OCI-LY7 (cell line): ENCODE measurements at regions not wholly inside any gene's neighbourhood (a gene's known extent, or its start where the extent isn't known, plus 50 kb on each side); places are given as distances from the start of the nearest gene placed in this dataset.

ENCODE experiments used
- BruUV-seq: library from RNA; stranded (reverse); fragments of 400-500 nt; replicated peaks from 2 replicates; lab custom pipeline; 2021; lab: Mats Ljungman, UMichigan
- CTCF ChIA-PET: fragments of 300-600 bp; sonication (Branson Sonifier 250); formaldehyde crosslinking; loops from one replicate; lab custom pipeline; 2022; ENCODE audit warnings: antibody characterized with exemption; ENCODE audit not compliant: unreplicated experiment; lab: Charles Lee
- POLR2A ChIA-PET: fragments of 300-600 bp; sonication (Branson Sonifier 250); formaldehyde crosslinking; loops from one replicate; lab custom pipeline; 2022; ENCODE audit warnings: antibody characterized with exemption; lab: Charles Lee
- DNase-seq: peaks from one replicate; pipeline ENCODE4 v3.0.0-alpha.2; 2015; ENCODE audit warnings: low spot score
- H2AFZ ChIP-seq: fragments of 200-600 bp; sonication (generic), shearing (Covaris generic); 2 replicates; pipeline ENCODE4 v1.6.1; 2014; ENCODE audit warnings: mild to moderate bottlenecking, antibody characterized with exemption, low read length, moderate library complexity
- H3K27ac ChIP-seq: fragments of 200-600 bp; sonication (generic); 2 replicates; pipeline ENCODE4 v1.5.1; 2014; ENCODE audit warnings: mixed run types, low read depth, mild to moderate bottlenecking, moderate library complexity, low read length, inconsistent platforms; ENCODE audit not compliant: poor library complexity, severe bottlenecking
- H3K36me3 ChIP-seq: fragments of 200-600 bp; sonication (generic); 2 replicates; pipeline ENCODE4 v1.6.1; 2014; ENCODE audit warnings: mild to moderate bottlenecking, antibody characterized with exemption, low read length, moderate library complexity, mixed read lengths; ENCODE audit not compliant: insufficient read depth
- H3K4me1 ChIP-seq: fragments of 200-600 bp; sonication (generic); 2 replicates; pipeline ENCODE4 v1.5.1; 2014; ENCODE audit warnings: mild to moderate bottlenecking, low read length; ENCODE audit not compliant: insufficient read depth, poor library complexity, severe bottlenecking
- H3K4me2 ChIP-seq: fragments of 200-600 bp; sonication (generic); 2 replicates; pipeline ENCODE4 v1.6.1; 2014; ENCODE audit warnings: mild to moderate bottlenecking, low read length
- H3K4me3 ChIP-seq: fragments of 200-600 bp; sonication (generic); 2 replicates; pipeline ENCODE4 v1.5.1; 2014; ENCODE audit warnings: mild to moderate bottlenecking, low read depth, low read length; ENCODE audit not compliant: poor library complexity, severe bottlenecking
- H3K79me2 ChIP-seq: fragments of 200-600 bp; sonication (generic); 2 replicates; pipeline ENCODE4 v1.6.1; 2016; ENCODE audit warnings: low read depth, mild to moderate bottlenecking, low read length, moderate library complexity, mixed read lengths; ENCODE audit not compliant: insufficient read depth
- H3K9me2 ChIP-seq: fragments of 200-600 bp; sonication (generic); 2 replicates; pipeline ENCODE4 v1.6.1; 2016; ENCODE audit warnings: mild to moderate bottlenecking, low read length, mixed read lengths; ENCODE audit not compliant: insufficient read depth
- H3K9me3 ChIP-seq: fragments of 200-600 bp; sonication (generic); 2 replicates; pipeline ENCODE4 v1.6.1; 2014; ENCODE audit warnings: mild to moderate bottlenecking, mixed run types, low read length, mixed read lengths
- H4K20me1 ChIP-seq: fragments of 200-600 bp; sonication (generic); 2 replicates; pipeline ENCODE4 v1.6.1; 2014; ENCODE audit warnings: mild to moderate bottlenecking, antibody characterized with exemption, low read length, moderate library complexity, mixed read lengths; ENCODE audit not compliant: insufficient read depth
- EZH2phosphoT487 ChIP-seq: fragments of 200-600 bp; sonication (generic); IDR thresholded peaks from 2 replicates; pipeline ENCODE4 v1.6.1; 2018; ENCODE audit warnings: low read depth, borderline replicate concordance, mild to moderate bottlenecking, mixed run types, antibody characterized with exemption, low read length, moderate library complexity, mixed read lengths
- intact Hi-C: fragments of 100-400 bp; cut with micrococcal nuclease; formaldehyde crosslinking; loops from one replicate; pipeline ENCODE4 v1.10.0; 2022; ENCODE audit not compliant: unreplicated experiment
- TF ChIP-seq, protein P1 (sequence below): fragments of 200-600 bp; sonication (generic); conservative IDR thresholded peaks from 2 replicates; pipeline ENCODE4 v1.5.1; 2014; ENCODE audit warnings: mild to moderate bottlenecking, antibody characterized with exemption, low read length, moderate library complexity, mixed read lengths

DNA sequence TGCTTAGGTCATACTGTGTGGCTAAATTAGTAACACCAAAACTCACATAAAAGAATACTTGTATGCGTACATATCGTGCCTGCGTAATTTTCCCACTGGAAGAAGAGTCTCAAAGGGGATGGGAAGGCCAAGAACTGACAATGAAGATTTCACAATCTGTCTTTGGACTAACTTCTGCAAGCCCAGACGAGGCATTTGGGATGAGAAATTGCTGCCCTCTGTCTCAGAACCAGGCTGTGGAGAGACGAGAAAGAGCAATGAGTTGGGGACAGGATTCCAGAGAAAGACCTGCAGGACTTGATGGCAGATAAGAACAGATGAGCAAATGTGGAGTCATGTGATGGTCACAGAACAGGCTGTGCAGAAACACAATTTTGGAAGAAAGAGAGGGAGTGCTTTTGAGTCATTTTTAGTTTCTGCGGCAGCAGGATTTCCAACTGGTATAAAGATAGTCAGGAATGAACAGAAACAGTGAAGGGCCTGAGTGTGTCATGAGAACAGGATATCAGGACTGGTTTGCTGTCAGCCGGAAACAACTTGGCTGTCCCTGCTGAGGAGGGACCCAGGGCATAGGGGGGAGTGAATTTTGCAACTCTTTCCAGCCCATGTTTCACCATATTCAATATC, 82.7 kb upstream of the CTSC start:
- Histone ChIP-seq H3K9me3 (no peaks in the 10 kb centered on the region), H3K27ac (no peak overlapping the region), H3K4me3 (no peak overlapping the region), H3K79me2 (no peaks in the 10 kb centered on the region), H3K4me1 (no peaks in the 10 kb centered on the region), H3K4me2 (no peak overlapping the region), H2AFZ (no peak overlapping the region), H4K20me1 (no peaks in the 10 kb centered on the region), H3K36me3 (no peaks in the 10 kb centered on the region), H3K9me2 (no peaks in the 10 kb centered on the region)
- ChIA-PET POLR2A (no interaction called here), CTCF (no interaction called here)
- no peak for TF ChIP-seq EZH2phosphoT487
- TF ChIP-seq, protein P1, sequence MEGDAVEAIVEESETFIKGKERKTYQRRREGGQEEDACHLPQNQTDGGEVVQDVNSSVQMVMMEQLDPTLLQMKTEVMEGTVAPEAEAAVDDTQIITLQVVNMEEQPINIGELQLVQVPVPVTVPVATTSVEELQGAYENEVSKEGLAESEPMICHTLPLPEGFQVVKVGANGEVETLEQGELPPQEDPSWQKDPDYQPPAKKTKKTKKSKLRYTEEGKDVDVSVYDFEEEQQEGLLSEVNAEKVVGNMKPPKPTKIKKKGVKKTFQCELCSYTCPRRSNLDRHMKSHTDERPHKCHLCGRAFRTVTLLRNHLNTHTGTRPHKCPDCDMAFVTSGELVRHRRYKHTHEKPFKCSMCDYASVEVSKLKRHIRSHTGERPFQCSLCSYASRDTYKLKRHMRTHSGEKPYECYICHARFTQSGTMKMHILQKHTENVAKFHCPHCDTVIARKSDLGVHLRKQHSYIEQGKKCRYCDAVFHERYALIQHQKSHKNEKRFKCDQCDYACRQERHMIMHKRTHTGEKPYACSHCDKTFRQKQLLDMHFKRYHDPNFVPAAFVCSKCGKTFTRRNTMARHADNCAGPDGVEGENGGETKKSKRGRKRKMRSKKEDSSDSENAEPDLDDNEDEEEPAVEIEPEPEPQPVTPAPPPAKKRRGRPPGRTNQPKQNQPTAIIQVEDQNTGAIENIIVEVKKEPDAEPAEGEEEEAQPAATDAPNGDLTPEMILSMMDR: no peak
- no TSS peak for BruUV-seq
- intact Hi-C loops: no loop called here
- DNase-seq: no peak

DNA sequence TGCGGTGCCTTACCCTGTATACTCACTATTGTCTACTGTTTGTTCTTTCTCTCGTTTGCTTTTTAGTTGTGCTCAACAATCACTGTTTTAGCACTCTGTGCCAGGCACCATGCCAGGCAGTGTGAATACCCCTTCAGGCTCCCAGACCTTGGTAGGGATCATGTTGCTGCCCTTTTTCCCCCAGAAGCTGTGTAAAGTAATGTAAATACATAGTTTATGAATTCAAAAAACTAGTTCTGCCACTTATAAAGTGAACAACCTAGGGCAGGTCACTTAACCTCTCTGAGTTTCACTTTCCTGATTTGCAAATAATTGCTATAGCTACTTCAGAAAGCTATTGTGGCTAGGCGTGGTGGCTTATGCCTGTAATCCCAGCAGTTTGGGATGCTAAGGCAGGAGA, 81.0 kb upstream of the CTSC start:
- Histone ChIP-seq H3K4me2 (no peak overlapping the region), H3K4me3 (no peak overlapping the region), H3K79me2 (no peaks in the 10 kb centered on the region), H3K9me2 (no peaks in the 10 kb centered on the region), H3K36me3 (no peaks in the 10 kb centered on the region), H3K9me3 (no peaks in the 10 kb centered on the region), H2AFZ (no peak overlapping the region), H4K20me1 (no peaks in the 10 kb centered on the region), H3K27ac (no peak overlapping the region), H3K4me1 (no peaks in the 10 kb centered on the region)
- intact Hi-C loops: no loop called here
- CTCF ChIA-PET: no interaction called here
- BruUV-seq: no TSS peak
- POLR2A ChIA-PET: no interaction called here
- no peak for TF ChIP-seq EZH2phosphoT487
- TF ChIP-seq, protein P1: no peak
- DNase-seq: no peak

DNA sequence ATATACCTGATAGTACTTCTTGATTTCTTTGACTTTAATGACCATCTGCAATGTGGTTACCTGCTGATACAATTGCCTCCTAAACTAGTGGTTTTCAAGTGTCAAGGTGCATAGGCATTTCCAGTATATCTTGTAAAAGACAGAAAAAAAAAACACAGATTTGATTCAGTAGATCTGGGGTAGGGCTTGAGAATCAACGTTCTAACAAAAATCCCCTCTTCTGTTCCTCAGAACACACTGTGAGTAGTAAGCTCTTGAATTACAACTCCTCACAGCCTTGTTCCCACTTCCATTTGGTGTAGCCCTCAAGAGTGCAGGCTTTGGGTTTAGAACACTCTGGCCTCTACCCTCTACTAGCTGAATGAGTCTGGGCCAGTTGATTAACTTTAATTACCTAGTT, 78.0 kb upstream of the CTSC start:
- Histone ChIP-seq H3K4me3 (no peak overlapping the region), H3K36me3 (no peaks in the 10 kb centered on the region), H3K79me2 (no peaks in the 10 kb centered on the region), H4K20me1 (no peaks in the 10 kb centered on the region), H3K27ac (no peak overlapping the region), H3K9me2 (no peaks in the 10 kb centered on the region), H3K9me3 (no peaks in the 10 kb centered on the region), H3K4me1 (no peaks in the 10 kb centered on the region), H2AFZ (no peak overlapping the region), H3K4me2 (no peak overlapping the region)
- intact Hi-C loops: no loop called here
- CTCF ChIA-PET: no interaction called here
- no peak for DNase-seq
- no TSS peak for BruUV-seq
- TF ChIP-seq EZH2phosphoT487: no peak
- TF ChIP-seq, protein P1: no peak
- POLR2A ChIA-PET: interaction anchor here (0.6 kb wide), 1 partner anchor 154 kb away, joined by 3 read pairs; no protein-coding TSS in a partner anchor
